HG03432 (cell line): ENCODE measurements at regions not wholly inside any gene's neighbourhood (a gene's known extent, or its start where the extent isn't known, plus 50 kb on each side); places are given as distances from the start of the nearest gene placed in this dataset.
"Not testable (repeated sequence)": the region's sequence is repeated elsewhere in the genome, so short reads cannot be mapped to it uniquely, and the experiment has no call there.

Experiments
- ATAC-seq: cut with Tn5 transposase; IDR thresholded peaks from one replicate; pipeline ENCODE4 v1.9.1; 2021; ENCODE audit warnings: mild to moderate bottlenecking, moderate library complexity; ENCODE audit not compliant: unreplicated experiment

DNA sequence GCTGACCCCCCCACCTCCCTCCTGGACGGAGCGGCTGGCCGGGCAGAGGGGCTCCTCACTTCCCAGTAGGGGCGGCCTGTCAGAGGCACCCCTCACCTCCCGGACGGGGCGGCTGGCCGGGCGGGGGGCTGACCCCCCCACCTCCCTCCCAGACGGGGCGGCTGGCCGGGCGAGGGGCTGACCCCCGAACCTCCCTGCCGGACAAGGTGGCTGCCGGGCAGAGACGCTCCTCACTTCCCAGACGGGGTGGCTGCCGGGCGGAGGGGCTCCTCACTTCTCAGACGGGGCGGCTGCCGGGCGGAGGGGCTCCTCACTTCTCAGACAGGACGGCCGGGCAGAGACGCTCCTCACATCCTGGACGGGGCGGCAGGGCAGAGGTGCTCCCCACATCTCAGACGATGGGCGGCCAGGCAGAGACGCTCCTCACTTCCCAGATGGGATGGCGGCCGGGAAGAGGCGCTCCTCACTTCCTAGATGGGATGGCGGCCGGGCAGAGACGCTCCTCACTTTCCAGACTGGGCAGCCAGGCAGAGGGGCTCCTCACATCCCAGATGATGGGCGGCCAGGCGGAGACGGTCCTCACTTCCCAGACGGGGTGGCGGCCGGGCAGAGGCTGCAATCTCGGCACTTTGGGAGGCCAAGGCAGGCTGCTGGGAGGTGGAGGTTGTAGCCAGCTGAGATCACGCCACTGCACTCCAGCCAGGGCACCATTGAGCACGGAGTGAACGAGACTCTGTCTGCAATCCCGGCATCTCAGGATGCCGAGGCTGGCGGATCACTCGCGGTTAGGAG lies 66.2 kb upstream of the PAPPA2 start:
- ATAC-seq = not testable (repeated sequence)

DNA sequence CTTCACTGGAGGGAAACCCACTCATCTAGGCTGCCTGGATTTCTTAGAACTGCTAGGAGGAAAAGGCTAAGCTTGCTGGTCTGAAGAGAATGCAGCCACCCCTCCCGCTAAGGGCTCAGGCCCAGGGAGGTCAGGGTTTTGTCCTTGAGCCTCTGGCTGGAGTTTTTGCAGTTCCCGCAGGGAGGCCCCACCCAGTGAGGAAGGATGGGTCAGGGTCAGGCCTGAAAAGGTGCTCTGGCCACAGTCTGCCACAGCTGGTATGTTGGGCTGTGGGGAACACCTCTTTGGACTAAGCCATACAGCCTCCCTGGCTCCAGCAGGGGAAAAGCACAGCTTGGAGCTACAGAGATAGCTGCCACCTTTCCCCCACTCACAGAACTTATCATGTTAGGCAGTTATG lies 71.4 kb upstream of the PAPPA2 start:
- no peak for ATAC-seq

DNA sequence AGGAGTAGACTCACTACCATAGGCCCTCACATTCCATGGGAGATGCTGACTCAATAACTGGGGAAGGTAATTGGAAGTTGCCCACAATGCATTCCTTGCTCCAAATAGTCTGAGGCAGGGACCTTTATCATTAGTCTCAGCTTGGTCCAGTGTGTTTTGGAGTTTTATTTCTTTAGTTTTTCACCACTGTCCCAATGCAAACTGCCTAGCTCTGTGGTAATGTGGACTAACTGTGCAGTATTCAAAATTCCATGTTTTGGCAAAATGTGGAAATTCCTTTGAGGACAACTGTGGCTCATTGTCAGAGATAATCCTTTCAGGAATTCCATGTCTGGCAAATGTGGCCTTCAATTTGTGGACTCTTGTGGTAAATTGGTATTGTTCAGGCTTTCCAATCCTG lies 78.1 kb upstream of the PAPPA2 start:
- no peak for ATAC-seq

DNA sequence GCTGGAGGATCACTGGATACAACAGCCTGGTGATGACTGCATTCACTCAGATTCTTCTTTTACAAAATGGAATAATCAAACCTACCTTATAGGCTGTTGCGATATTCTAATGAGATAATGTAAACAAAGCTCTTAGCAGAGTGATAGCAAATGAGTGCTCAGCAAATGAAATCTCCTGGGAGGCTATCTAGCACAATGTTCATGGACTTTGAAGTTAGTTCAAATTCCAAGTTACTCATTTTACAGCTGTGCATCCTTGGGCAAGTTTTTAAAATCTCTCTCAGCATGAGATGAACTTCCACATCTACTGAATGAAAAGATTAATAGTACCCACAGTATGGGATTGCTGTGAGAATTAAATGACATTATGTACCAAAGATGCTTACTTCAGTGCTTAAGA lies 80.8 kb upstream of the PAPPA2 start:
- no peak for ATAC-seq

DNA sequence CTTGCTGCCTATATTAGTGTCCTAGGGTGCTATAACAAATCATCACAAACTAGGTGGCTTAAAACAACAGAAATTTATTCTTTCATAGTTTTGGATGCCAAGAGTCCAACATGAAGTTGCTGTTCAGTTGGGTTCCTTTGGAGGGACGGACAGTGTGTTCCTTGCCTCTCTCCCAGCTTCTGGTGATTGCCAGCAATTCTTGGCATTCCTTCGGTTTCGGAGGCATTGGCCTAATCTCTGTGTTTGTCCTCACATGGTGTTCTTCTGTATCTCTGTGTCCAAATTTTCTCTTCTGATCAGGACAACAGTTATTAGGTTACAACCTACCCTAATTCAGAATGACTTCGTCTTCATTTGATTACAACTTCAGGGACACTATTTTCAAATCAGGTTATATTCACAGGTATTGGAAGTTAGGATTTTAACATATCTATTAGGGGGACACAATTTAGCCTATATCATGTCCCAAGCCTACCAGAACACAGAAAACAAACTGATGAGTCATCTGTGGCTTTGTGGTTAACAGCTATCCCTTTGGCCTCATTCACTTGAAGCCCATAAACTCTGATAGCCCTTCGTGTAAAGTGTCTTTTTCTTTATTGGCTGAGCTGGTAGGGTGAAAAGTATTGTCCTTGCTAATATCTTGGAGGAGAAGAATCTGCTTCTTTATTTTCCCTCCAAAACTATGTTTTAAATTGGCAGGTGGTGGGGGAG lies 83.2 kb upstream of the PAPPA2 start:
- no peak for ATAC-seq

DNA sequence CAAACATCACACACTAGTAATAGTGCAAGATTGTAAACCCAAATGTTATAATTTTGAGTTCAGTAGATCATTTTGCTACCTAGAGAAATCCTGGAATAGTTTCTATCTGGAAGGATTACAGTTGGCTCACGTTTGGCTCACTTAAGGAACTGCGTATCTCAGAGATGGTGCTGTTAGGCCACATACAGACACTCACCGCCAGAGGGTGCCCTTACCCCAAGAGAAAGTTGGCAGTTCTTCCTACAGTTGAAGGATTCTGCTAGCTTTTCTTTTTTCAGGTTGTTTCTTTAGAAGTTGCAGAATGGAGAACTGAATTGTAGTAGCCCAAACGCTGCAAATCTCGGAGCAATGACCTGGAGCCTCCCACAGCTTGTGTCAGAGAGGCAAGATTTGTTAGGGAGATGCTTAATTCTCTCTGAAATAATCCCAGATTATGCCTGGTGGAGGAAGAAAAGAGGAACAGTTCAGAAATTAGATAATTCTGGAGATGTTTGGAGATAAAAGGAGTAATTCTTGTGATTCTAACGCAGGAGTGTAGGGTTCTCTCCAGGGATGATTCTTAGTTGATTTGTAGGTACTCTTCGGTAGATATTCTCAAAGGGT lies 87.9 kb upstream of the PAPPA2 start:
- ATAC-seq = peak; percentile 89

DNA sequence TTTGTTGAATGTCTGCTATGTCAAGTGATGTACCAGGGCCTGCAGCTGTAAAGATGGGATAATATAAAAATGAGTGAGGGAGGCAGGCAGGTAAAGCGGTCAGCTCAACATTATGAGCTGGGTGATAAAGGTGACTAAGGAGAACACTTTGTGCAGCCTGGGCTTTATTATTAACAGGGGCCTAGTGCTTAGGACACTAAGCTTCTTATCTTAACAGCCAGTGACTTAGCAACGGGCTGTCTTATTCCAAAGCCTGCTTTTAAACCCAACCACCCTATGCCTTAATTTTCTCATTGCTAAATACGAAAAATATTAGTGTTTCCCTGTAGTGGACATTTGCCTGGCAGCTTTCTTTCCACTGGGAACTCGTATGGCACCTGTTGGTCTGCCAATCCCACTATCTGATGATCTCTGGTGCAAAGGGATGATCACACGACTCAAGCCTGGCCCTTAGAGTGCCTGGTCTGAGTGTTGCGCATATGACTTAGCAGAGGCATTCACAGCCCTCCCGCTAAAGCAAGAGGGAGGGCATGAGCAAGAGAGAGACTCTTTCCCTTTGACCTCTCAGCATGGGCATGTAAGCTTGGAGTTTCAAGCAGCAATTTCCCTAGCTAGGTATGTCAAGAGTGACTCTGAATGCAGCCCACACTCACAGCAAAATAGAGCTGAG lies 98.6 kb upstream of the PAPPA2 start:
- ATAC-seq = no peak

DNA sequence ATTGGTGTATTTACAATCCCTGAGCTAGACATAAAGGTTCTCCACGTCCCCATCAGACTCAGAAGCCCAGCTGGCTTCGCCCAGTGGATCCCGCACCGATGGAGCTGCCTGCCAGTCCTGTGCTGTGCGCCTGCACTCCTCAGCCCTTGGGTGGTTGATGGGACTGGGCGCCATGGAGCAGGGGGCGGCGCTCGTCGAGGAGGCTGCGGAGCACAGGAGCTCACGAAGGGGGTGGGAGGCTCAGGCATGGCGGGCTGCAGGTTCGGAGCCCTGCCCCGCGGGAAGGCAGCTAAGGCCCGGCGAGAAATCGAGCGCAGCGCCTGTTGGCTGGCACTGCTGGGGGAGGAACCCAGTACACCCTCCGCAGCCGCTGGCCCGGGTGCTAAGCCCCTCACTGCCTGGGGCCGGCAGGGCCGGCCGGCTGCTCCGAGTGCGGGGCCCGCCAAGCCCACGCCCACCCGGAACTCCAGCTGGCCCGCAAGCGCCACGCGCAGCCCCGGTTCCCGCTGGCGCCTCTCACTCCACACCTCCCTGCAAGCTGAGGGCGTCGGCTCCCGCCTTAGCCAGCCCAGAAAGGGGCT lies 113.8 kb upstream of the PAPPA2 start:
- ATAC-seq = not testable (repeated sequence)

DNA sequence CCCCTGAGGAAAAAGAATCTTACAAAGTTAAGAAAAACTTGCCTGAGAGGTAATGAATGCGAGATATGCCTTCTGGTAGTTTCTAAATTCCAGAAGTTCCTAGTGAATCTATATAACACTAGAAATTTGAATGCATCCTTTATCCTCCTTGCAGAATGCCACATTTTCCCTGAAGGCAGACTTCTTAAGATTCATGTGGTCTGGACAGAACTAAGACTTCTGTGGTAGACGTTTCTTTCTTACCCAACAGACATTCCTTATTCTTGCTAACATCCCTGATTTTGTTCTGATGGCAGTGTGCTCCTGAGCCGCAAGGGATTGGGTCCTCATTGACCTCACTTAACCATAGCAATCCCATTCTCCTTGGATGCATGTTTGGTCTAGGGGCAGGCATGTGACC lies 121.3 kb upstream of the PAPPA2 start:
- ATAC-seq = no peak

DNA sequence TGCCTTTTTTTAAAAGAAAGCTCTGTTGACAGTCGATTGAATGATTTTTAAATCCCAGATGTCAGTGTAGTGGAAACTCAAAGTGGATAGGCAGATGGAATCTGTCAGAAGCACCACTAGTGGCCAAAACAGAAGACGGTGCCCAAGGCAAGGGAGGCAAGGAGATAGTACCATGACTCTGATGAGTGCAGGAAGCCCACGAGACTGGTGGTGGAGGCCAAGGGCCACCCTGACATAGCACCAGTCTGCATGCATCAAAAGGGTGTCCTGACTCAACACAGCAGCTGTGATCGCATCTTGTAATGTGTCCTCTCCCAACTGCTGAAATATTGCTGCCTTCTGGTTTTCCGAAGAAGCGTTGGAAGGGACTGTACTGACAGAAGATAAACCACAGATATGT lies 124.1 kb upstream of the PAPPA2 start:
- no peak for ATAC-seq

DNA sequence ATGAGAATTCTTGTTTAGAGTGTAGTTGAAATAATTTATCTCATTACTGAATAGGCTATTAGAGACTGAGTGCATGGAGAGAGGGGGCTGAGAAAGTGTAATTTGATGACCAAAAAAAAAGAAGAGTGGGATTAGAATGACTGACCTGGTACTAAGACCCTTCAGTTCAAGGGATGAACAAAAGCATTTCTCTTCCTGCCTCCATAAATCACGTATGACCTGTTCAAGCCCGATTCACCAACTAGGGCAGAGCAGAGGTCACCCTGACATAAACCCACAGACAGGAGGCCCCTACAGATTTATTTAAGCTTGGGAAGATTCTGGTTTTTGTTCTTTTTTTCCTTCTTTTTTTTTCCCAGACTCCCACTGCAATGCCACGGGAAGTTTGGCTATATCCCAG lies 123.7 kb upstream of the COP1 start:
- no peak for ATAC-seq

DNA sequence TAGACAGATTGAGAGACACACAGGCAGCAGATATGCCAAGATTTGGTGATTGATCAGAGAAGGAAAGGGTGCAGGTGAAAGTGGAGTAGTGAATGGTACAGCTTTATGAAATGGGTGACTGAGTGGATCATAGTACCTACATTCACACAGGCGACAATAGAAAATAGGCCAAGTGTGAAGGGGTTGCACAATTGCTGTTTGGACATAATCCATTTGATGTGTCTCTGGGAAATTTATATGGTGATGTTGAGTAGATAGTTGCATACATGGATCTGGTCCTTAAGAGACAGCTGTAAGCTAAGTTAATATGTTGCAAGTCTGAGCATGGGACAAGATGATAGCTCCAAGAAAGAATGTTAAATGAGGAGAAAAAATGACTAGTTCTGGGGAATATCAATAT lies 118.6 kb upstream of the COP1 start:
- ATAC-seq = no peak

DNA sequence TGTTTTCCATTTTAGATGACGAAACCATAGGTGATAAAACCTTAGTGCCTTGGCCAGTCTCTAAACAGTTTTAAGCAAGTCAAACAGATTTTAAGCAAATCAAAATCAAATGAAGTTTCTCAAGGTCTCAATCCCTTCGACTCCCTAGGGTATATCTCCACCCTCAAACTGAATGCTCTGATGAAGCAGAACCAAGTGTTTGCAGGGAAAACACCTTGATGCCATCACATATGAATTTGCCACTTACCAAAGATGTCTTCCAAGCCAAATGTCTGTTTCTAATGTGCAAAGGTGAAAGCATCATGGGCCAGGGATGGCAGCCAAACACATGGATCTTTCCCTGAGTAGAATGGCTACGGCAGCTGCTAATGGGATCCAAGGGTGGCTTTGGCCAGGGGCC lies 116.4 kb upstream of the COP1 start:
- no peak for ATAC-seq

DNA sequence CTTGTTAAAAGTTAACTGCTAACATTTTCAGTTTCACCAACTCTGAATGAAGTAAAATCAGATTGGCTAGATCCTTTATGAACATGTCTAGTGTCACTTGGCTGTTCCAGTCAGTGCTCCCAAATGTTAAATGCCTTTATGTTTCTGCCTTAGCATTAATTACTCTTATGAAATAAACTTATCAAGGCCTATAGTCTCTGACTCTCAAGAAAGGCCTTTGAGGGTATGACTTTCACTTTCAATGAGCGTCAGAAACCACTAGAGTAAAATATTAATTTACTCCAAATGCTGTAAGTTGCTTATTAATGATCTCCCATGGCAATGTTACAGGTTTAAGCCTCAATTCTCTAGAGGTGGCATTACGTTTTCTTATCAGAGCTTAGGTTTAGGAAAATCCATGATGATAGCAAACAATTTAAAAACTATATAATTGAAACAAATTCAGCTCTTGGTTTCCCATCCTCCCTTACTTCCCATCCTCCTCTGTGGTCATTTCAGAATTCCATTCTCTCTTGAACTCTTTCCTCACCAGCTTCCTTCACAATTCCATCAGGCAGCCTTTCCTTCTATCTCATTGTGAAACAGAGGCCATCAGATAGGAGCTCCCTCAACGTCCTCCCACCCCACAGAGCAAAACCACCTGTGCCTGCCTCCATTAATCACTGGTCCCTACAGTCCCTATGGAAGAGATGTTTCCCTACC lies 108.6 kb upstream of the COP1 start:
- ATAC-seq = peak; percentile 82

DNA sequence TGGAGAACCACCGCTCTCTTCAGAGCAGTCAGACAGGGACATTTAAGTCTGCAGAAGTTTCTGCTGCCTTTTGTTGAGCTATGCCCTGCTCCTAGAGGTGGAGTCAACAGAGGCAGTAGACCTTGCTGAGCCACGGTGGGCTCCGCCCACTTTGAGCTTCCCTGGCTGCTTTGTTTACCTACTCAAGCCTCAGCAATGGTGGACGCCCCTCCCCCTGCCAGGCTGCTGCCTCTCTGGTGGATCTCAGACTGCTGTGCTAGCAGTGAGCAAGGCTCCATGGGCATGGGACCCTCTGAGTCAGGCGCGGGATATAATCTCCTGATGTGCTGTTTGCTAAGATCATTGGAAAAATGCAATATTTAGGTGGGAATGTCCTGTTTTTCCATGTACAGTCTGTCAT lies 89.5 kb upstream of the COP1 start:
- ATAC-seq = not testable (repeated sequence)

DNA sequence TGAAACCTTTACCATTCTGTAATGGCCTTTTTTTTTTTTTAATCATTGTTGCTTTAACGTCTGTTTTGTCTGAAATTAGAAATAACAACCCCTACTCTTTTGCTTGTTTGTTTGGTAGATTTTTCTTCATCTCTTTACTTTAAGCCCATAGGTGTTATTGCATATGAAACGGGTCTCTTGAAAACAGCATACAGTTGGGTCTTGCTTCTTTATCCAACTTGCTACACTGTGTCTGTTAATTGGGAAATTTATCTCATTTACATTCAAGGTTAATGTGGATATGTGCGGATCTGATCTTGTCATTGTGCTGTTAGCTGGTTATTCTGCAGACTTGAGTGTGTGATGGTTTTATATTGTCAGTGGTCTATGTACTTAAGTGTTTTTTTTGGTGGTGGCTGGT lies 78.9 kb upstream of the COP1 start:
- ATAC-seq = no peak

DNA sequence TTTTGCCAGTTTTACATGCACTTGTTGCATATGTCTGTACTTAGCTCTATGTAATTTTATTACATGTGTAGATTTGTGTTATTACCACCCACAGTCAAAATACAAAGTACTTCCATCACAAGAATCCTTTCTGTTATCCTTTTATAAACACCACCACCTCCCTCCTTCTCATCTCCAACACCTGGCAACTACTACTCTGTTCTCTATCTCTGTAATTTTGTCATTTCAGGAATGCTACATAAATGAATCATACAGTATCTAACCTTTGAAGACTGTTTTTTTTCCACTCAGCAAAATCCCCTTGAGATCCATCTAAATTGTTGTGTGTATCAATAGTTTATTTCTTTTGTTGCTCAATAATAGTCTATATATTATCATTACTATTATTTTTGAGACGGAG lies 64.5 kb upstream of the COP1 start:
- ATAC-seq = no peak
